HEK293 (cell line): ENCODE measurements at regions not wholly inside any gene's neighbourhood (a gene's known extent, or its start where the extent isn't known, plus 50 kb on each side); places are given as distances from the start of the nearest gene placed in this dataset.

Experiments
- CTCF ChIA-PET: fragments of 350-600 bp; formaldehyde crosslinking; extraction: SDS; loops from one replicate; lab custom pipeline; 2021; ENCODE audit warnings: antibody characterized with exemption; lab: Yijun Ruan, JAX
- POLR2A ChIA-PET: fragments of 300-600 bp; formaldehyde crosslinking; extraction: SDS; loops from one replicate; lab custom pipeline; 2020; ENCODE audit warnings: antibody characterized with exemption, inconsistent platforms; lab: Yijun Ruan, JAX
- H3K27ac ChIP-seq: fragments of 200-500 bp; sonication (Bioruptor generic); 2 replicates; pipeline ENCODE4 v1.5.1; 2014; ENCODE audit warnings: low read depth, low read length, control low read depth, inconsistent platforms; ENCODE audit errors: extremely low read depth
- H3K36me3 ChIP-seq, 2 experiments: fragments of 200-500 bp in 1 of 2; sonication (Bioruptor generic) in 1 of 2; 1 replicate in 1 of 2; 2 replicates in 1 of 2; pipeline ENCODE4 v1.5.1; 2014 to 2017; ENCODE audit warnings: inconsistent platforms in 2 of 2, low read length in 2 of 2; ENCODE audit not compliant: control insufficient read depth in 2 of 2, insufficient read depth in 1 of 2
- H3K4me1 ChIP-seq: fragments of 200-500 bp; sonication (Bioruptor generic); 2 replicates; pipeline ENCODE4 v1.5.1; 2014; ENCODE audit warnings: mild to moderate bottlenecking, low read length, inconsistent platforms; ENCODE audit not compliant: control insufficient read depth, insufficient read depth
- H3K4me3 ChIP-seq: 2 replicates; pipeline ENCODE4 v1.5.1; 2011; ENCODE audit warnings: low read depth, mild to moderate bottlenecking, control low read depth, low read length, moderate library complexity
- H3K9me3 ChIP-seq: fragments of 200-500 bp; sonication (Bioruptor generic); 2 replicates; pipeline ENCODE4 v1.5.1; 2014; ENCODE audit warnings: low read depth, low read length, inconsistent platforms; ENCODE audit not compliant: control insufficient read depth, insufficient read depth
- GLI2 ChIP-seq: fragments of 450-650 bp; formaldehyde crosslinking; IDR thresholded peaks from 2 replicates; pipeline ENCODE4; 2017; ENCODE audit warnings: missing biosample characterization, missing genetic modification characterization, low read depth, borderline replicate concordance
- GLIS1 ChIP-seq: fragments of 450-650 bp; formaldehyde crosslinking; IDR thresholded peaks from 2 replicates; pipeline ENCODE4 v1.5.1; 2016; ENCODE audit warnings: missing biosample characterization, missing genetic modification characterization
- PRDM10 ChIP-seq: fragments of 450-650 bp; formaldehyde crosslinking; IDR thresholded peaks from 2 replicates; pipeline ENCODE4 v1.5.1; 2016; ENCODE audit warnings: missing biosample characterization, missing genetic modification characterization
- PRDM6 ChIP-seq: fragments of 450-650 bp; formaldehyde crosslinking; IDR thresholded peaks from 2 replicates; pipeline ENCODE4 v1.5.1; 2017; ENCODE audit warnings: missing biosample characterization, missing genetic modification characterization
- REST ChIP-seq: fragments of 450-650 bp; formaldehyde crosslinking; IDR thresholded peaks from 2 replicates; pipeline ENCODE4 v1.5.1; 2016; ENCODE audit warnings: missing biosample characterization, missing genetic modification characterization
- SCRT1 ChIP-seq: fragments of 450-650 bp; formaldehyde crosslinking; IDR thresholded peaks from 2 replicates; pipeline ENCODE4 v1.5.1; 2016; ENCODE audit warnings: missing biosample characterization, missing genetic modification characterization, borderline replicate concordance
- ZBTB6 ChIP-seq: fragments of 450-650 bp; formaldehyde crosslinking; IDR thresholded peaks from 2 replicates; pipeline ENCODE4 v1.5.1; 2017; ENCODE audit warnings: missing biosample characterization, missing genetic modification characterization
- ZIC2 ChIP-seq: fragments of 450-650 bp; formaldehyde crosslinking; IDR thresholded peaks from 2 replicates; pipeline ENCODE4 v1.5.1; 2016; ENCODE audit warnings: missing biosample characterization, missing genetic modification characterization
- ZNF157 ChIP-seq: fragments of 450-650 bp; formaldehyde crosslinking; IDR thresholded peaks from 2 replicates; pipeline ENCODE4 v1.5.1; 2016; ENCODE audit warnings: missing biosample characterization, missing genetic modification characterization
- ZNF292 ChIP-seq: fragments of 450-650 bp; formaldehyde crosslinking; IDR thresholded peaks from 2 replicates; pipeline ENCODE4 v1.5.1; 2016; ENCODE audit warnings: low read depth, missing biosample characterization, missing genetic modification characterization, borderline replicate concordance
- ZNF350 ChIP-seq: fragments of 450-650 bp; formaldehyde crosslinking; IDR thresholded peaks from 2 replicates; pipeline ENCODE4 v1.5.0; 2017; ENCODE audit warnings: missing biosample characterization, mild to moderate bottlenecking, missing genetic modification characterization
- ZNF354C ChIP-seq: fragments of 450-650 bp; formaldehyde crosslinking; IDR thresholded peaks from 2 replicates; pipeline ENCODE4 v1.5.1; 2016; ENCODE audit warnings: missing biosample characterization, missing genetic modification characterization, low read depth, borderline replicate concordance
- ZNF37A ChIP-seq: fragments of 450-650 bp; IDR thresholded peaks from 2 replicates; pipeline ENCODE4 v1.5.1; 2018; ENCODE audit warnings: missing biosample characterization, missing genetic modification characterization
- ZNF404 ChIP-seq: fragments of 450-650 bp; formaldehyde crosslinking; IDR thresholded peaks from 2 replicates; pipeline ENCODE4 v1.5.1; 2017; ENCODE audit warnings: missing biosample characterization, missing genetic modification characterization
- ZNF585B ChIP-seq: fragments of 450-650 bp; formaldehyde crosslinking; IDR thresholded peaks from 2 replicates; pipeline ENCODE4 v1.5.1; 2016; ENCODE audit warnings: missing biosample characterization, missing genetic modification characterization
- ZNF600 ChIP-seq: fragments of 450-650 bp; formaldehyde crosslinking; IDR thresholded peaks from 2 replicates; pipeline ENCODE4 v1.5.1; 2016; ENCODE audit warnings: missing biosample characterization, missing genetic modification characterization

- no peaks in the 10 kb centered on the region for H3K36me3 ChIP-seq
- ChIA-PET POLR2A (no interaction called here), CTCF (interaction anchor here (0.6 kb wide), 1 partner anchor 41 kb away, joined by 3 read pairs; no protein-coding TSS in a partner anchor)
- H3K9me3 ChIP-seq: no peaks in the 10 kb centered on the region
- H3K27ac ChIP-seq: no peak overlapping the region
- no peak overlapping the region for H3K4me3 ChIP-seq
- H3K4me1 ChIP-seq: no peaks in the 10 kb centered on the region
- TF ChIP-seq ZNF292 (tag by site-specific recombination): no peak
- TF ChIP-seq ZNF350 (tag by site-specific recombination): no peak
- TF ChIP-seq ZBTB6 (tag by site-specific recombination): no peak
- TF ChIP-seq ZNF157 (tag by site-specific recombination): no peak
- no peak for TF ChIP-seq REST (tag by site-specific recombination)
- no peak for TF ChIP-seq GLI2 (tag by site-specific recombination)
- TF ChIP-seq ZNF404 (tag by site-specific recombination): no peak
- TF ChIP-seq PRDM10 (tag by site-specific recombination): no peak
- no peak for TF ChIP-seq ZNF600 (tag by site-specific recombination)
- TF ChIP-seq ZNF37A (tag by site-specific recombination): no peak
- no peak for TF ChIP-seq ZNF585B (tag by site-specific recombination)
- TF ChIP-seq ZNF354C (tag by site-specific recombination): no peak
- no peak for TF ChIP-seq PRDM6 (tag by site-specific recombination)
- TF ChIP-seq SCRT1 (tag by site-specific recombination): no peak
- no peak for TF ChIP-seq GLIS1 (tag by site-specific recombination)
- no peak for TF ChIP-seq ZIC2
- TF ChIP-seq, all 188 proteins: peak for 0
Measured at GRCh38 chr18:4510711-4511110, 55.6 kb upstream of the DLGAP1 start.
